ENCODE measurements at regions not wholly inside any gene's neighbourhood (a gene's known extent, or its start where the extent isn't known, plus 50 kb on each side); places are given as distances from the start of the nearest gene placed in this dataset.

GRCh38 chr5:136722086-136722485 lies 356.7 kb upstream of the TRPC7 start:
- no peak for TF ChIP-seq CTCF (IDR thresholded peaks at IDR 0.05; ENCODE audit: poor library complexity, severe bottlenecking)
- no peak for TF ChIP-seq EZH2 (IDR thresholded peaks at IDR 0.05; ENCODE audit: borderline replicate concordance, insufficient read depth, low read length, poor library complexity, severe bottlenecking)
- TF ChIP-seq TAF1 (IDR thresholded peaks at IDR 0.05; ENCODE audit: low read depth), result no peak
- no peak for TF ChIP-seq REST (IDR thresholded peaks at IDR 0.05; ENCODE audit: borderline replicate concordance)

All from neural cell (in vitro differentiated cells).